GM21367 (cell line): ENCODE measurements at regions not wholly inside any gene's neighbourhood (a gene's known extent, or its start where the extent isn't known, plus 50 kb on each side); places are given as distances from the start of the nearest gene placed in this dataset.
"Not testable (repeated sequence)": the region's sequence is repeated elsewhere in the genome, so short reads cannot be mapped to it uniquely, and the experiment has no call there.

Experiments
- ATAC-seq: cut with Tn5 transposase; IDR thresholded peaks from one replicate; pipeline ENCODE4 v1.9.1; 2021; ENCODE audit not compliant: unreplicated experiment

- ATAC-seq: no peak
Measured at GRCh38 chr12:58302487-58303011, 361.2 kb downstream of the ATP23 start.

GRCh38 chr12:58306266-58307000, 365.1 kb downstream of the ATP23 start:
- no peak for ATAC-seq

- ATAC-seq: no peak
Measured at GRCh38 chr12:58309806-58310205, 368.4 kb downstream of the ATP23 start.

- ATAC-seq: no peak
Measured at GRCh38 chr12:58310368-58310767, 369.0 kb downstream of the ATP23 start.

GRCh38 chr12:58310809-58311622, 369.6 kb downstream of the ATP23 start:
- ATAC-seq: no peak

GRCh38 chr12:58313091-58313855, 371.9 kb downstream of the ATP23 start:
- ATAC-seq: no peak

GRCh38 chr12:58314610-58315009, 373.2 kb downstream of the ATP23 start:
- ATAC-seq: no peak

- ATAC-seq: no peak
Measured at GRCh38 chr12:58316926-58317325, 375.6 kb downstream of the ATP23 start.

- peak; percentile 87 for ATAC-seq
Measured at GRCh38 chr12:58321414-58321813, 380.0 kb downstream of the ATP23 start.

GRCh38 chr12:58323676-58324075, 382.3 kb downstream of the ATP23 start:
- ATAC-seq: no peak

- no peak for ATAC-seq
Measured at GRCh38 chr12:58325561-58325960, 384.2 kb downstream of the ATP23 start.

GRCh38 chr12:58326534-58326933, 385.2 kb downstream of the ATP23 start:
- ATAC-seq: no peak

- not testable (repeated sequence) for ATAC-seq
Measured at GRCh38 chr12:58336581-58337242, 395.3 kb downstream of the ATP23 start.

GRCh38 chr12:58337539-58337938, 396.2 kb downstream of the ATP23 start:
- ATAC-seq: not testable (repeated sequence)

- ATAC-seq: no peak
Measured at GRCh38 chr12:58341791-58342190, 400.4 kb downstream of the ATP23 start.

- ATAC-seq: no peak
Measured at GRCh38 chr12:58342736-58343135, 401.4 kb downstream of the ATP23 start.

GRCh38 chr12:58346032-58346632, 404.8 kb downstream of the ATP23 start:
- ATAC-seq: no peak

- no peak for ATAC-seq
Measured at GRCh38 chr12:58347188-58347587, 405.8 kb downstream of the ATP23 start.

- no peak for ATAC-seq
Measured at GRCh38 chr12:58347691-58348090, 406.3 kb downstream of the ATP23 start.

GRCh38 chr12:58349161-58349560, 407.8 kb downstream of the ATP23 start:
- ATAC-seq: no peak
